HepG2 (cell line): ENCODE measurements at regions not wholly inside any gene's neighbourhood (a gene's known extent, or its start where the extent isn't known, plus 50 kb on each side); places are given as distances from the start of the nearest gene placed in this dataset.

Experiments used
- CTCF ChIP-seq: sonication (generic); formaldehyde crosslinking; IDR thresholded peaks from 2 replicates; pipeline ENCODE4 v1.5.0; 2020; ENCODE audit warnings: mild to moderate bottlenecking, missing genetic modification reagents, moderate library complexity
- E2F5 ChIP-seq: sonication (generic); formaldehyde crosslinking; conservative IDR thresholded peaks from 2 replicates; pipeline ENCODE4 v1.4.0; 2020; ENCODE audit warnings: missing genetic modification reagents
- FUBP1 ChIP-seq: sonication (generic); formaldehyde crosslinking; IDR thresholded peaks from 2 replicates; pipeline ENCODE4 v1.5.1; 2020; ENCODE audit warnings: missing genetic modification reagents, mild to moderate bottlenecking, borderline replicate concordance
- ZBTB49 ChIP-seq: sonication (generic); formaldehyde crosslinking; IDR thresholded peaks from 2 replicates; pipeline ENCODE4 v1.4.0; 2020; ENCODE audit warnings: missing genetic modification reagents, borderline replicate concordance
- ZMYM4 ChIP-seq: sonication (generic); formaldehyde crosslinking; IDR thresholded peaks from 2 replicates; pipeline ENCODE4 v1.8.1; 2023; ENCODE audit warnings: mild to moderate bottlenecking, missing genetic modification reagents
- ZNF530 ChIP-seq: sonication (generic); formaldehyde crosslinking; IDR thresholded peaks from 2 replicates; pipeline ENCODE4 v1.5.0; 2020; ENCODE audit warnings: low read depth, mild to moderate bottlenecking, missing genetic modification reagents

- no peak for TF ChIP-seq CTCF (CRISPR knock-in tag)
- no peak for TF ChIP-seq ZBTB49
- TF ChIP-seq ZNF530 (CRISPR knock-in tag), result no peak
- TF ChIP-seq FUBP1 (CRISPR knock-in tag), result no peak
- TF ChIP-seq E2F5 (CRISPR knock-in tag), result no peak
- no peak for TF ChIP-seq ZMYM4 (CRISPR knock-in tag)
Measured at GRCh38 chr5:147167529-147167928, 67.3 kb upstream of the STK32A start.
